GM18870 (cell line): ENCODE measurements at regions not wholly inside any gene's neighbourhood (a gene's known extent, or its start where the extent isn't known, plus 50 kb on each side); places are given as distances from the start of the nearest gene placed in this dataset.
A peak's percentile ranks its signal among the peaks of the same experiment; 100 is the strongest.
"Not testable (repeated sequence)": the region's sequence is repeated elsewhere in the genome, so short reads cannot be mapped to it uniquely, and the experiment has no call there.

Experiments used
- ATAC-seq: cut with Tn5 transposase; IDR thresholded peaks from one replicate; pipeline ENCODE4 v1.9.1; 2021; ENCODE audit warnings: moderate library complexity; ENCODE audit not compliant: unreplicated experiment

DNA sequence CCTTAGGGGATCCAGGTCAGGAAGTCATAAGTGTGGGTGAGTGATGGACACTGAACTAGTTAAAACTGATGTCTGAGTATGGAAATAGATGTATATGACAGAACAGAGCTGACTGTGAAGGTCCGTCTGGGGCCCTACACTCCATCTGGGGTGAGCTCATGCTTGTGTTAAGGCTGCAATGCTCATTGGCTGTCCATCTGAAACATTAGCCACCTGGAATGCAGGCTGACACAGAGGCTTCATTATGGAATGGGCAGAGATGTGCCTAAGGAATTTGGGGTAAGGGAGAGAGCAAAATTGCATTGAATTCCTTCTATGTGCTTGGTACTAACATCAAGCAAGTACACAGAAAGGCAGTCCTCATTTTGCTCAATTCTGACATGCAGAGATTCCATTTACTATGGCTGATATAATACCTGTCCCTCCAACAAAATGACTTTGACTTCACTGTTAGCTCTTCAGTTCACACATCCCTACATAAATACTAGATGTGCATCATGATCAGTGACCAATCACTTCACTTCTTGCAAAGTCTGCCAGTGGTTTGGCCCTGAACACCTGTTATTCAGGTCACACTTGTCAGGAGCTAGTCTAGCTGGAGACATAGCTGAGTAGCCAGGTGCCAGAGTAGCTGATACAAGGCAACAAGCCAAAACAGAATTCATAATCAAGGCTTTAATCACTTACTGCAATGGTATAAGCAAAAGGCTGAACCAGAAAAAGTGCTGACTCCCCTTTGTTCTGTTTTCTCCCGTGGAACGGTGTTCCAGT is 128.9 kb upstream of the VWC2 start:
- no peak for ATAC-seq

DNA sequence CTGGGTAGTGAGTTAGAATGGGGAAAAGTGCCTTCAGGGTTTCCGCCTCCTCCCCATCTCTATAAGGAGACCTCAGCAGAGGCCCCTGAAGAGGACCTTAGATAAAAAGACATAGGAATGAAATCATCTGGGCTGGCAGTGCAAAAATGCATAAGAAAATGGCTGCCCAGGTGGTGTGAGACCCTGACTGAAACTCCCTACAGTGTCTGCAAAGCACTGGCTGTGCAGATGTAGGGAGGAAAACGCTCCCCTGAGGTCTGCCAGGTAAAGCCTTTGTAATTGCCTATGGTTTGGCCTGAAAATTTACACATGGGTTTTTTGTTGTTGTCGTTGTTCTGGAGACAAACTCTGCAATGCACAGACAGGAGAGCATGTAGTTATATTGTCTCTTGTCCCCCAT is 128.1 kb upstream of the VWC2 start:
- ATAC-seq = no peak

DNA sequence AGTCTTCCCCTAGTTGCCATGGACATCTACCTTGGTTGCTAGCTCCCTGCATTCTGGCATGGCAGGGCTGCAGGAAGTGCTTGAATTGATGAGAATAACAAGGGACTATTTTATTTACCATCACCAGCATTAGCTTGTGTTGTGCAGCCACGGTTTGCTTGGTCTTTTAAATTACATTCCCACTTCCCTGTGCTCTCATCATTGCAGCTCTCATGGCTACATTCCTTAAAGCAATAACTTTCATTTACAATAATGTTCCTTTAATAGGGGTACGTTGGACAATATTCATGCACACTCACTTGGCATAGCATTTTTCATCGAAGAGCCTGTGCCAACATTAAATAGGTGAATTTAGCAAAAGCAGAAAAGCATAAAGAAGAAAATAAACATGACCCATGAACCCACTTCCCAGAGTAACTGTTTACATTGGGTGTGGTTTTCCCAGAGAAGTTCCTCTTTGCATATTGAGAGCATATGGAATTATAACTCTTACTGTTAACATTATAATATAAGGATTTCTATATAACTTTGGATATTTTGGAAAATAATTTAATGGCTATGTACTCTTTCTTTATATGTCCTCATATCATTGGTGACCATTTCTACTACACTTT is 113.2 kb upstream of the VWC2 start:
- no peak for ATAC-seq

DNA sequence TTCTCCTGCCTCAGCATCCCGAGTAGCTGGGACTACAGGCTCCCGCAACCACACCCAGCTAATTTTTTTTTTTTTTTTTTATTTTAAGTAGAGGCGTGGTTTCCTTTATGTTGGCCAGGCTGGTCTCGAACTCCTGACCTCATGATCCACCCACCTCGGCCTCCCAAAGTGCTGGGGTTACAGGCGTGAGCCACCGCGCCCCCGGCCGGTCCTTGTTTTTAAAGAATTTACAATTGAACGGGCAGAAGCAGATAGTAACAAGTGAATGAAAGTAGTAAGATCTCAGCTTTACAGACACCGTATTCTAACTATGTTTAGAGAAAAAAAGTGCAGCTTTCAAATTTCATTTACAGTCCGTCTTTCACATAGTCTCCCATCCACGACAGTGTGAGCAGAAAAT is 112.5 kb upstream of the VWC2 start:
- ATAC-seq = no peak

DNA sequence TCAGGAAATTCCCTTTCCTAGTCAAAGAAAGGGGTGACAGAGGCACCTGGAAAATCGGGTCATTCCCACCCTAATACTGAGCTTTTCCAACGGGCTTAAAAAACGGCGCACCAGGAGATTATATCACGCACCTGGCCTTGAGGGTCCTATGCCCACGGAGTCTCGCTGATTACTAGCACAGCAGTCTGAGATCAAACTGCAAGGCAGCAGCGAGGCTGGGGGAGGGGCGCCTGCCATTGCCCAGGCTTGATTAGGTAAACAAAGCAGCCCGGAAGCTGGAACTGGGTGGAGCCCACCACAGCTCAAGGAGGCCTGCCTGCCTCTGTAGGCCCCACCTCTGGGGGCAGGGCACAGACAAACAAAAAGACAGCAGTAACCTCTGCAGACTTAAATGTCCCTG is 107.5 kb upstream of the VWC2 start:
- not testable (repeated sequence) for ATAC-seq

DNA sequence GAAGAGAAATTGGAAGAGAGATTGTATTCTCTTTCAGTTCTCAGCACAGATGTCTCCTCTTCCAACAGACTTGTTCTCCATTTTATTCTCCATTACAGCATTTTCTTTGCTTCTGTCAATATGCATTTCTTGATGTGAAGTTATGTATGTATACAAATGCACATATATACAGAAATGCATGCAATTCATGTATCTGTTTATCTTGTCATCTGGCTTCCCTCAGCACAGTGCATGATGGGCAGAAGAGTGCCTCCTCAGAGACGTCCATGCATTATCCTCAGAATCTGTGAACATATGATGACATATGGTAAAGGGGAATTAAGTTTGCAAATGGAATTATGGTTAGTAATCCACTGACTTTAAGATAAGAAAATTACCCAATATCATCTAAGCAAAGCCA is 106.7 kb upstream of the VWC2 start:
- no peak for ATAC-seq

DNA sequence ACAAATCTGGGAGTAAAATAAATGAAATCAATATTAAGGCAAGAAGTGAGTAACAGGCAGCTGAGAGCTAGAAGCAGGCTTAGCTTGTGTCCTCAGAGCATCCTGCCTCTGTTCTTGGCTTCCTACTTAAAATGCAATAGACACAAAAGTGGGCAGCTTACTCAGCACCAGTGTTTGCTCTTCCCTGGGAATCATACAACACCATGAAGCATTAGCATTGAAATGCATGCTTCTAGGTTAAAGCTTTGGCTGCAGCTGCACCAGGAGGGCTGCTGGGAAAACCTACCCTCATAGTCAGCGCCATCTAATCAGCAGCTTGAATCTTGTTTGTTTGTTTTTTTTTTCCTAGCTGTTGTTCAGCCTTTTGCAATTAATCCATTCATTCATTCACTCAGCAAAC is 104.2 kb upstream of the VWC2 start:
- ATAC-seq = no peak

DNA sequence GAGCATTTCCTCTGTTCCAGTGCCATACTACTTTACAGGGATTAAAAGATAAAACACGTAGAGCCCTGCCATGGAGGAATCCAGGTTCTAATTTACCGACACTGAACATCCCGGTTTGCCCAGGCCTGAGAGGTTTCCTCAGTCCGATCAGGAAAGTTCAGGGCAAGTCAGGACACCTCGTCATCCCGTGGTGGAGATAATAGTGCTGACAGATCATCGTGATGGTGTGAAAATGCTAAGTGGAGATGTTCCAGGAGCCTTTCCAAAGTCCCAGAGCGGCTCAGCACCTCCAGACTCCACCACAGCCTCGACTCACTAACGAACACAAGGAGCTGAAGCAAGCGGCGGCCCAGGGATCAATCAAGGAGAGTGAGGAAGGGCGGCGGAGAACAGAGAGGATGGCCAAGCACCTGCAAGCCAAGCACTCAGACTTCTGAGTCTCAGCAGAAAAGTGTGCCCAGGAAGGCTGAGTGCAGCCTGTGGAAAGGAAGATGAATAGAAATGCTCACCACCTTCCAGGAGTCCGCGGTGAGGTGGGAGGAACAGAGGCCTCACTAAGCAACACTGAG is 103.7 kb upstream of the VWC2 start:
- no peak for ATAC-seq

DNA sequence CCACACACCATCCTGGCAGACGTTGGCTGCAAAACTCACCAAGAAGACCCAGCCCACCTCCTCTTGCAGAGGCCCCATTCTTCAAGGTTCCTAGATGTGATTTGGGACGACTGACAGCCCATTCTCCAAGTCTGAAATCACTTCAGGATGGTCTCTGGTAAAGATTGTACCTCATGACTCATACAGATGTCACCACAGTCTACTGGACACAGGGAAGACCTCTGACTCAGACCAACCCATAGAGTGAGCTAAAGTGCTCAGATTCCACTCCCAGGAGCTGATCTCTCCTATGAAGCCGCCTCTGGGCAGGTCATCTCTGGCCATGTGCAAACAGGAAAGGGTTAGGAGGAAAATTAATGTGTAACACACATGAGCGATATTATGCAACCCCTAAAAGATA is 102.4 kb upstream of the VWC2 start:
- no peak for ATAC-seq

DNA sequence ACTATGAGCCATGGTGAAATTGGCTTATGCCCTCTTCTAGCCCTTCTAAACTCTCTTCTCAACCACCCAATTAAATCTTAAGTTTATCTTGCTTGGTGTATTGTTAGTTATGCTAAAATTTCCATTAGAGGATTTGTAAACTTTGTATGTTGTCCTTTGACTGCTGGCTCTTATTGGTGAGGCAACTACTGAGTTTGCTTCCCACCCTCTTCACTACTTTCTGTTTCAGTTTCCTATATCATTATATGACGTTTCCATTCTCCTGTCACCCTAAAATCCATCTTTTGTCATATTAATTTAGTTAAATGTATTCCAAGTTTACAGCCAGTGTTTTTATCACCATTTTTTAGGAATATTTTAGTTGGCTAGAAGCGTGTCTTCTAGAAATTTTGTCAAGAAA is 80.9 kb upstream of the VWC2 start:
- peak; percentile 64 for ATAC-seq

DNA sequence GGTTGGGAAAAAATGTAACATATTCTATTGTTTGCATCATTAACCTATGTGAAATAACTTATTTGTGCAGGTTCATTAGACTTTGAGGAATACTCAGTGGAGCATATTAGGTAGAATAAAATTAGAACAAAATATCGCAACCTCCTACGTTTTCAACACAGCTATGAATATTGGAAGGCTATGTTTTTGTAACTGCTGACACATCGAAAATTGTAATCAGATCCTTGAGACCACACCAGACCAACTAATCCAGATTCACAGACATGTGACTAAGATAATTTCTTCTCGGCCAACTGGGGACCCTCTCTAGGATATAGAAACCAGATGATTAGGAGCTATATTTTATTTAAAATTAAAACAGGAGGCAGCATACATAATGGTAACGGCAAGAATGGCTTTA is 77.5 kb upstream of the VWC2 start:
- no peak for ATAC-seq

DNA sequence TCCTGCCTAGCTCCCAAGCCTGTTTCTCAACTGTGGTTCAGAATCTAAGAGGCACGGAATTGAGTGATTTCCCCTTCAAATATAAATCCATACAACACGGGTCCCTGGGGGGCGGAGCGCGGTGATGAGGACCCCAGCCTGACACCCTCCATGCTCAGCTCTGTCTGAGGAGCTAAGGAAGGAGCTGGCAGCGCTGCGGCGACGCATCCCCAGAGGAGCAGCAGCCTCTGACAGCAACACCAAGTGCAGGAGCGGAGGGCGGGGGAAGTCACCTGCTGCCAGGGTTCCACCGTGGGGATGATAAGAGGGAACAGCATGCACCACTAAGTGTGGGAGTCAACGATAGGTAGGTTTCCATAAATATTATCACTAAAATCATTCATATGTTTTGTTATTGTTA is 72.6 kb upstream of the VWC2 start:
- no peak for ATAC-seq

DNA sequence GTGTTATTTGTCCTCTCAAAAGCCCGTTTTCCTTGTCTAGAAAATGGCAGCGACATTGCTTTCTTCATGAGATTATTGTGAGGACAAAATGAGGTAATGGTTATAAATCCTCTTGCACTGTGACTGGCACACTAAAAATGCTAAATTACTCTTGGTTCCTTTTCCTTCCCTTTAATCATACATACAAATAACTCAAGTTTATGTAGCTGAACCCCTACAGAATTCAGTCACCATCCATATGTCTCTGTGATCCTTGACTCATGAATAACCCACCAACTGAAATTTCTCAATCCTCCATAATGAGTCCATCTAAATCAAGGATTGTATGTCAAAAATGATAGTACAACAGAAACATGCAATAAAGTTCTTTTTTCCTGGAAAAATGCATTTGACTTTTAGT is 71.3 kb upstream of the VWC2 start:
- no peak for ATAC-seq

DNA sequence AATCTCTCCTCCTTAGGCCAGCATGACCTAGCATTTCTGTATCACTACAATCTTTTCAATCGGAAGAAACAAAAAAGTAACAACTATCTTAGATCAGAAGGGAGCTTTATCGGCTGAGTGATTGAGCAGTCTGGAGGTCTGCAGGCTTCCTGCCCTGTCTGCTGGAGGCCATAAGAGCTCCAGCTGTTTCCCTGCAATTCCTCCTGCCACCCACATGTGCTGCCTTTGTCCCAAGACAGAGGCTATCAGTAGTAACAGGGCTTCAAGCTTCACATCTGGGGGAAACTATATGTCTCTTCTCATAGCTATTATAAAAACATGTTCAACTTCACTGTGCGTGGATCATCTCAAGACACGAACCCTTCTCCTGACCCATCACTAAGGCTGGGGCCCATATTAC is 70.1 kb upstream of the VWC2 start:
- no peak for ATAC-seq

DNA sequence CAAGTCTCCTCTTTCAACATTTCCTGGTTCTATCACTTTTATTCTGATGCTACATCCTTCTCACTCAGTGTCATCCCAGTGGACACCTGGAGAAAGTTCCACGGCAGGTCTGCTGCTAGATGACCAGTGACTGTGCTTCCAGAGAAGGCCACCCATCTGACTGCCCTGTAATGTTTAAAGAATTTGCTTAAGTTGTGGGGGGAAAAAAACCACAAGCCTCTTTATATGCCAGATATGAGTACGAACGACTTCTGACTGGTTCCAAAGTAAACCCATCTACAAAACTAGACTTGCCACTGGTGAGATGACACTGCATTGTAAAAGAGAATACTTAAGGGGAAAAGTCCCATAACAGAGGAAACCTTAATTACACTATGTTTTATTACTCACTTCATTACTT is 69.6 kb upstream of the VWC2 start:
- ATAC-seq = no peak

DNA sequence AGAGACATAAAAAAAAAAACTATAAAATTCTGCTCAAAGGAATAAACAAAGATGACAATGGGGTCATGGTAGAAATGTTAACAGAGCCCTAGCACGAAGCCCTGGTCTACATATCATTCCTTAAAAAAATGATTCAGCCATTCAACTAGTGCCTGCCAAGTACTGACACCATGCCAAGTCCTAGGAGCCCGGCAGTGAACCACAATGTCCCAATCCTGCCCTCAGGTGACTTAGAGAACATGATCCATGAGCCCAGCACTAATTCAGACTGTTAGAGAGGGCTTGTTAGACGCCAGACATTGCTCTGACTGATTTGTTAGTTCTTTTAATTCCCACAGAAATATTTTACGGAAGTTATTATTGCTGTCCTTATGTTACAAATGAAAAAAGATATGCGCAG is 67.3 kb upstream of the VWC2 start:
- no peak for ATAC-seq

DNA sequence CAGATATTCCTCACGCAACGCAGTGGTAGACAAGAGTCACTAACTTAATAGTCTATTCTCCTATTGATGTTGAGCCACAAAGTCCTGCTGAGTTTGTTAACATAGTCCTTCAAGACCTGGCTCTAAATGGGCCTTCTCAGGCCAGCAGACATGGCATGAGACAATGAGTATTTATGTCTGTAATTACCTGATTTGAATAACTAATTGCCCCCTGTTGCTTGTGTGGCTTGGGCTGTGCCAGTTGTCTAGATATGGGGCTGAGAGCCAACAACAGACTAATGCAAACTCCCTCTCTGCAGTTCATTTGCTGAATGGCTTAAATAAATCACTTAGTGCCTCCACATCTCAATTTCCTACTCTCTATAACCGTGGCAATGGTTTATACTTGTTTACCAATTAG is 65.5 kb upstream of the VWC2 start:
- ATAC-seq = no peak

DNA sequence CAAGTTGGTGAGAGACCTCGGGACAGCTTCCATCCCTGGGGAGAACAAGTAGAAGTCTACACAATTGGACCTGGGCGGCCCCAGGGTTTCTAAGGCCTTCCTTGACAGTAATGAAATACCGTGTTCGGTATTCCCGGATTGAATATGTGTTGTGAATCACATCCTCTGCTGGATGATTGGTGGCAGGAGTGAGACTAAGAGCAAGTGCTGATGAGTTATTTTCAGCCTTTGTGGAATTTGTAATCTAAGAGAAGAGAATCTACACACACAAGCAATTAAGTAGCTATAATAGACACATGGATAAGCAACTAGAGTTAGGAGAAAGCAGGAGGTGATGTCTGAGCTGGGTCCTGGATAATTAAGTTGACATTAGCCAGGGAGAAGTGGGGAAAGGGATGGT is 64.8 kb upstream of the VWC2 start:
- ATAC-seq = no peak

DNA sequence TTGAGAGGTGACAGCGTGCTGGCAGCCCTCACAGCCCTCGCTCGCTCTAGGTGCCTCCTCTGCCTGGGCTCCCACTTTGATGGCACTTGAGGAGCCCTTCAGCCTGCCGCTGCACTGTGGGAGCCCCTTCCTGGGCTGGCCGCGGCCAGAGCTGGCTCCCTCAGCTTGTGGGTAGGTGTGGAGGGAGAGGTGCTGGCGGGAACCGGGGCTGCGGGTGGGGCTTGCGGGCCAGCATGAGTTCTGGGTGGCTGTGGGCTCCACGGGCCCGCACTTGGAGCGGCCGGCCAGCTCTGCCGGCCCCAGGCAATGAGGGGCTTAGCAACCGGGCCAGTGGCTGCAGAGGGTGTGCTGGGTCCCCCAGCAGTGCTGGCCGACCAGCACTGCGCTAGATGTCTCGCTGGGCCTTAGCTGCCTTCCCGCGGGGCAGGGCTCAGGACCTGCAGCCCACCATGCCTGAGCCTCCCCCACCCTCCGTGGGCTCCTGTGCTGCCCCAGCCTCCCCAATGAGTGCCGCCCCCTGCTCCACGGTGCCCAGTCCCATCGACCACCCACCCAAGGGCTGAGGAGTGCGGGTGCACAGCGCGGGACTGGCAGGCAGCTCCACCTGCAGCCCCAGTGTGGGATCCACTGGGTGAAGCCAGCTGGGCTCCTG is 62.2 kb upstream of the VWC2 start:
- ATAC-seq = not testable (repeated sequence)

DNA sequence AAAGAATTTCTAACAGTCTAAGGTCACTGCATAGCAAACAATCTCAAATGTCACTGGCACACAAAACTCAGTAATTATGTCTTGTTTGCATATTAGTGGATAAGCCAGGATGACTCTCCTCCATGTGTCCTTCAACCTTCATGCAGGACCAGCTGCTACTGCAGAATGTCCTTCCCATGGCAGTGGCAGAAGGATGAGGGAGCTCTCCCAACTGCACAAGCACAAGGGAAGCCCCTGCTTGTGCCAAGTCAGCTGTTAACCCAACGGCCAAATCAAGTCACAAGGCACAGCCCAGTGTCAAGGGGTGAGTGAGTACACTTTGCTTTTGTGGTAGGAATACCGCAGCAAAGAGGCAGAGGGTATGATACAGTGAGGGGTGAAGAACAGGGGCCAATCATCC is 59.3 kb upstream of the VWC2 start:
- no peak for ATAC-seq

DNA sequence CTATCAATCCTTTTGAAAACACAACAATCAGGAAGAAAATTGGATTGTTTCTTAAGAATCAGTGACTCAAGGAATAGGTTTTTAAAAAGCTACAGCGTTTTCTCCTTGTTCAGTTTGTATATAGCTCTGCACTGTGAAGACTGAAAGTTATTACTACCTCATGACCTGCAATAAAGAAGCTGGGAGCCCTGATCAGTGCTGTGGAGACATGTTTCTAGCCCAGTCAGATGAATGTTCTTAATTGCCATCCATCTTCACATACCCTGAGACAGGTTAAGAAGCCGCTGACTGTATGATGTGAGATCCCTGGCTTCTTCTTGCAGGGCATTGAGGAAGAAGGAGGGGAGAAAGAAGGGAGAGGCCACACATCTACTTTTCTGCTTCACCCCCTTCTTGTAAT is 58.0 kb upstream of the VWC2 start:
- ATAC-seq = no peak

DNA sequence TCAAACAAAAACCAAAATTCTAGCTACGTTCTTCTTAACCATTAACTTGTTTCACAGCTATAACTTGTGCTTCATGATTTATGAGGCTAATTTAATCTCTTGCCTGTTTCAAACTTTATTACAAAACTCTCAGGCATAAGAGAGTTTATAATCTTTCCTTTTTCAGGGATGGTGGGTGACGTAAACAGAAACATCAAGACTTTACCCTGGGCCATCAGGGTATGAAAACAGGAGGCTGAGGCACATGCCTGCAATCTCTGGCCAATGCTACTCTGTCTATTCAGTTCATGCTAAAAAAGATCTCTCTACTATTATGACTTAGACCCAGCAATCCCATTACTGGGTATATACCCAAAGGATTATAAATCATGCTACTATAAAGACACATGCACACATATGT is 55.9 kb upstream of the VWC2 start:
- no peak for ATAC-seq
